HCT116 (cell line): ENCODE measurements at regions not wholly inside any gene's neighbourhood (a gene's known extent, or its start where the extent isn't known, plus 50 kb on each side); places are given as distances from the start of the nearest gene placed in this dataset.

Source experiments
- ATAC-seq: fragments of 200-7000 bp; cut with Tn5 transposase; 2 replicates; pipeline ENCODE4 v1.9.1; 2020; ENCODE audit warnings: mild to moderate bottlenecking, moderate library complexity
- BruUV-seq: library from RNA; stranded (reverse); fragments of 400-500 nt; replicated peaks from 2 replicates; lab custom pipeline; 2021; lab: Mats Ljungman, UMichigan
- CTCF ChIA-PET: fragments of 300-600 bp; sonication (Branson Sonifier 250); formaldehyde crosslinking; loops from one replicate; lab custom pipeline; 2021; ENCODE audit warnings: antibody characterized with exemption; lab: Charles Lee
- POLR2A ChIA-PET: fragments of 300-600, 350-600 bp; sonication (Branson Sonifier 250); formaldehyde crosslinking; loops from one replicate; lab custom pipeline; 2021; ENCODE audit warnings: antibody characterized with exemption; lab: Charles Lee
- RAD21 ChIA-PET, 2 experiments: fragments of 300-600 bp; sonication (Branson Sonifier 250); formaldehyde crosslinking; loops; one replicate each; lab custom pipeline; 2023; ENCODE audit warnings: low total read pairs in 2 of 2; ENCODE audit not compliant: uncharacterized antibody in 2 of 2, unreplicated experiment in 2 of 2, low non-redundant PET in 1 of 2; lab: Charles Lee
- DNase-seq: peaks from one replicate; pipeline ENCODE4 v3.0.0-alpha.2; 2010; ENCODE audit warnings: low read depth, low spot score
- H2AFZ ChIP-seq: fragments of 200-600 bp; shearing (Covaris generic), sonication (generic); 2 replicates; pipeline ENCODE4 v1.6.1; 2017; ENCODE audit warnings: low read depth, mixed run types, mixed read lengths, antibody characterized with exemption, low read length; ENCODE audit not compliant: poor library complexity, severe bottlenecking
- H3K27ac ChIP-seq: 2 replicates; pipeline ENCODE4 v1.5.1; 2012; ENCODE audit warnings: low read depth, low read length
- H3K27me3 ChIP-seq: fragments of 200-600 bp; sonication (generic); 2 replicates; pipeline ENCODE4 v1.6.1; 2016; ENCODE audit warnings: mixed run types, low read length, mixed read lengths; ENCODE audit not compliant: insufficient read depth
- H3K36me3 ChIP-seq, 2 experiments: fragments of 200-500 bp in 1 of 2; fragments of 200-600 bp in 1 of 2; sonication (Bioruptor generic) in 1 of 2; sonication (generic) in 1 of 2; 2 replicates each; pipeline versions ENCODE4 v1.5.1 to v1.6.1; 2014 to 2016; ENCODE audit warnings: low read length in 2 of 2, inconsistent platforms in 1 of 2, mixed read lengths in 1 of 2, mixed run types in 1 of 2; ENCODE audit not compliant: insufficient read depth in 2 of 2, control insufficient read depth in 1 of 2
- H3K4me1 ChIP-seq, 2 experiments: fragments of 200-600 bp in 1 of 2; sonication (generic) in 1 of 2; 2 replicates each; pipeline versions ENCODE4 v1.5.1 to v1.6.1; 2012 to 2017; ENCODE audit warnings: low read length in 2 of 2, inconsistent platforms in 1 of 2, mild to moderate bottlenecking in 1 of 2, mixed read lengths in 1 of 2, mixed run types in 1 of 2, moderate library complexity in 1 of 2; ENCODE audit not compliant: insufficient read depth in 2 of 2, control insufficient read depth in 1 of 2
- H3K4me2 ChIP-seq: fragments of 200-600 bp; sonication (generic); 2 replicates; pipeline ENCODE4 v1.6.1; 2017; ENCODE audit warnings: mixed run types, low read length, mixed read lengths
- H3K4me3 ChIP-seq, 2 experiments: fragments of 200-600 bp in 1 of 2; sonication (generic) in 1 of 2; replicated peaks in 1 of 2; 2 replicates each; pipeline ENCODE4 v1.5.1; 2011 to 2016; ENCODE audit warnings: low read length in 2 of 2, control low read depth in 1 of 2, low read depth in 1 of 2, mild to moderate bottlenecking in 1 of 2, mixed read lengths in 1 of 2, mixed run types in 1 of 2
- H3K79me2 ChIP-seq: fragments of 200-600 bp; sonication (generic); 2 replicates; pipeline ENCODE4 v1.6.1; 2017; ENCODE audit warnings: mild to moderate bottlenecking, mixed run types, low read length, moderate library complexity, mixed read lengths; ENCODE audit not compliant: insufficient read depth
- H3K9ac ChIP-seq: fragments of 200-600 bp; sonication (generic); 2 replicates; pipeline ENCODE4 v1.6.1; 2016; ENCODE audit warnings: low read length, mixed read lengths
- H3K9me2 ChIP-seq: fragments of 200-600 bp; sonication (generic), shearing (Covaris generic); 2 replicates; pipeline ENCODE4 v1.6.1; 2017; ENCODE audit warnings: mixed run types, mild to moderate bottlenecking, moderate library complexity; ENCODE audit not compliant: insufficient read depth
- H3K9me3 ChIP-seq, 2 experiments: fragments of 200-500 bp in 1 of 2; fragments of 200-600 bp in 1 of 2; sonication (Bioruptor generic) in 1 of 2; sonication (generic) in 1 of 2; 2 replicates each; pipeline ENCODE4 v1.6.1; 2014 to 2017; ENCODE audit warnings: low read length in 2 of 2, mixed read lengths in 2 of 2, inconsistent platforms in 1 of 2, low read depth in 1 of 2, mild to moderate bottlenecking in 1 of 2, mixed run types in 1 of 2, moderate library complexity in 1 of 2; ENCODE audit not compliant: control insufficient read depth in 1 of 2, insufficient read depth in 1 of 2
- H4K20me1 ChIP-seq: fragments of 200-600 bp; sonication (generic), shearing (Covaris generic); 2 replicates; pipeline ENCODE4 v1.6.1; 2017; ENCODE audit warnings: mixed run types, mild to moderate bottlenecking, moderate library complexity; ENCODE audit not compliant: insufficient read depth
- CBX3 ChIP-seq: IDR thresholded peaks from 2 replicates; pipeline ENCODE4 v1.6.1; 2012; ENCODE audit warnings: low read depth
- EGR1 ChIP-seq: IDR thresholded peaks from 2 replicates; pipeline ENCODE4 v1.6.1; 2012; ENCODE audit warnings: low read depth
- ELF1 ChIP-seq: IDR thresholded peaks from 2 replicates; pipeline ENCODE4 v1.6.1; 2012; ENCODE audit warnings: low read depth, borderline replicate concordance
- EZH2 ChIP-seq: fragments of 200-600 bp; sonication (generic); IDR thresholded peaks from 2 replicates; pipeline ENCODE4 v1.6.1; 2017; ENCODE audit warnings: antibody characterized with exemption, mixed run types
- EZH2phosphoT487 ChIP-seq: fragments of 200-600 bp; IDR thresholded peaks from 2 replicates; pipeline ENCODE4 v1.6.1; 2018; ENCODE audit warnings: antibody characterized with exemption, borderline replicate concordance
- POLR2AphosphoS5 ChIP-seq: IDR thresholded peaks from 2 replicates; pipeline ENCODE4 v1.6.1; 2011; ENCODE audit warnings: mild to moderate bottlenecking, low read depth, low read length, moderate library complexity
- SP1 ChIP-seq: IDR thresholded peaks from 2 replicates; pipeline ENCODE4 v1.6.1; 2012; ENCODE audit warnings: low read depth
- SRF ChIP-seq: IDR thresholded peaks from 2 replicates; pipeline ENCODE4 v1.6.1; 2012; ENCODE audit warnings: low read depth
- TCF7L2 ChIP-seq: IDR thresholded peaks from 2 replicates; pipeline ENCODE4 v1.7.0; 2011; ENCODE audit warnings: borderline replicate concordance, inconsistent platforms; ENCODE audit not compliant: insufficient read depth, insufficient read length; ENCODE audit errors: extremely low read depth
- ZFX ChIP-seq: fragments of 450-650 bp; IDR thresholded peaks from 2 replicates; pipeline ENCODE4 v1.6.1; 2017
- ZNF274 ChIP-seq: fragments of 200-500 bp; sonication (Bioruptor generic); IDR thresholded peaks from 2 replicates; pipeline ENCODE4 v1.6.1; 2014; ENCODE audit warnings: mild to moderate bottlenecking, low read depth, low read length, inconsistent platforms
- intact Hi-C: fragments of 100-400 bp; cut with micrococcal nuclease; formaldehyde crosslinking; loops from 2 replicates; pipeline ENCODE4 v1.10.0; 2022
- TF ChIP-seq, protein P1 (sequence below): IDR thresholded peaks from 2 replicates; pipeline ENCODE4 v1.6.1; 2012
- TF ChIP-seq, protein P2 (sequence below), 3 experiments: fragments of 200-600 bp in 1 of 3; sonication (generic) in 1 of 3; IDR thresholded peaks in 2 of 3; conservative IDR thresholded peaks in 1 of 3; 2 replicates each; pipeline ENCODE4 v1.5.1; 2012 to 2017; ENCODE audit warnings: low read depth in 2 of 3, low read length in 2 of 3, antibody characterized with exemption in 1 of 3, borderline replicate concordance in 1 of 3, control low read depth in 1 of 3, mild to moderate bottlenecking in 1 of 3, mixed read lengths in 1 of 3, mixed run types in 1 of 3, moderate library complexity in 1 of 3; ENCODE audit not compliant: insufficient read depth in 1 of 3

DNA sequence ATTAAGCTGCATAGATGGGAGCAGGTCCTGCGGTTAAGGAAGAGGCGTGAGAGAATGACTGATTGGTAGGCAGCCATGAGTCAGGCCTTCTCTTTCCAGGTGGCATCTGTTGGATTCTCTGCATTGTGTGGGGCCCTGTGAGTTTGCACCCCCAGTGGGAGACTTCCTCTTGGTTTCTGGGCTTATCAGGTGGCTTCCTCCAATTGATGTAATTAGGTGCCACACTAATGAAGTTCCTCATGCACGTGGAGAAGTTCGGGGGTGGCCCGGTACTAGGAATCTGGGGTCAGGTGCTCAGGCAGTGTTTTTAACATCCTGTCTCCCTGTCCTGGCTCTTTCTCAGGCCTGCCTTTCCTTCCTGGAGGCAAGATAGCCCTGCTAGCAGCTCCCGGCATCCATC is 765.1 kb upstream of the TMEM132C start:
- ChIA-PET RAD21 (no interaction called here), CTCF (no interaction called here), POLR2A (no interaction called here)
- Histone ChIP-seq H3K4me2 (no peak overlapping the region), H3K36me3 (no peaks in the 10 kb centered on the region), H3K27ac (no peak overlapping the region), H2AFZ (no peak overlapping the region), H3K9ac (no peak overlapping the region), H3K9me3 (no peaks in the 10 kb centered on the region; a peak in 2 of 4 replicates), H3K79me2 (no peaks in the 10 kb centered on the region), H3K27me3 (no peaks in the 10 kb centered on the region), H3K4me1 (no peaks in the 10 kb centered on the region), H3K9me2 (no peaks in the 10 kb centered on the region), H4K20me1 (no peaks in the 10 kb centered on the region), H3K4me3 (no peak overlapping the region)
- ATAC-seq = no peak
- no peak for DNase-seq
- BruUV-seq = no TSS peak
- intact Hi-C loops = no loop called here
- TF ChIP-seq POLR2AphosphoS5 (no peak), SRF (no peak), TCF7L2 (no peak), ZNF274 (no peak), SP1 (no peak), CBX3 (no peak), EZH2phosphoT487 (no peak), ELF1 (no peak), EGR1 (no peak), EZH2 (no peak), ZFX (no peak)
- TF ChIP-seq, protein P1, sequence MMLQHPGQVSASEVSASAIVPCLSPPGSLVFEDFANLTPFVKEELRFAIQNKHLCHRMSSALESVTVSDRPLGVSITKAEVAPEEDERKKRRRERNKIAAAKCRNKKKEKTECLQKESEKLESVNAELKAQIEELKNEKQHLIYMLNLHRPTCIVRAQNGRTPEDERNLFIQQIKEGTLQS = no peak
- TF ChIP-seq, protein P2, sequence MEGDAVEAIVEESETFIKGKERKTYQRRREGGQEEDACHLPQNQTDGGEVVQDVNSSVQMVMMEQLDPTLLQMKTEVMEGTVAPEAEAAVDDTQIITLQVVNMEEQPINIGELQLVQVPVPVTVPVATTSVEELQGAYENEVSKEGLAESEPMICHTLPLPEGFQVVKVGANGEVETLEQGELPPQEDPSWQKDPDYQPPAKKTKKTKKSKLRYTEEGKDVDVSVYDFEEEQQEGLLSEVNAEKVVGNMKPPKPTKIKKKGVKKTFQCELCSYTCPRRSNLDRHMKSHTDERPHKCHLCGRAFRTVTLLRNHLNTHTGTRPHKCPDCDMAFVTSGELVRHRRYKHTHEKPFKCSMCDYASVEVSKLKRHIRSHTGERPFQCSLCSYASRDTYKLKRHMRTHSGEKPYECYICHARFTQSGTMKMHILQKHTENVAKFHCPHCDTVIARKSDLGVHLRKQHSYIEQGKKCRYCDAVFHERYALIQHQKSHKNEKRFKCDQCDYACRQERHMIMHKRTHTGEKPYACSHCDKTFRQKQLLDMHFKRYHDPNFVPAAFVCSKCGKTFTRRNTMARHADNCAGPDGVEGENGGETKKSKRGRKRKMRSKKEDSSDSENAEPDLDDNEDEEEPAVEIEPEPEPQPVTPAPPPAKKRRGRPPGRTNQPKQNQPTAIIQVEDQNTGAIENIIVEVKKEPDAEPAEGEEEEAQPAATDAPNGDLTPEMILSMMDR (IDR thresholded peaks at IDR 0.05 in 2 of 3, conservative IDR thresholded peaks at IDR 0.05 in 1 of 3; ENCODE audit: borderline replicate concordance in 1 of 3, insufficient read depth in 1 of 3, low read depth in 2 of 3, low read length in 2 of 3) = no peak
